ENCODE measurements at regions not wholly inside any gene's neighbourhood (a gene's known extent, or its start where the extent isn't known, plus 50 kb on each side); places are given as distances from the start of the nearest gene placed in this dataset.

GRCh38 chr7:142425281-142425680 is 167.4 kb upstream of the PRSS58 start:
- TF ChIP-seq CTCF (IDR thresholded peaks at IDR 0.05) (no peak), POLR2A (IDR thresholded peaks at IDR 0.05) (no peak), POLR2AphosphoS5 (IDR thresholded peaks at IDR 0.05) (no peak), EP300 (IDR thresholded peaks at IDR 0.05) (no peak)

All from upper lobe of left lung (tissue), 4 donors.